Smooth muscle cell of the brain vasculature (primary cell): ENCODE measurements at regions not wholly inside any gene's neighbourhood (a gene's known extent, or its start where the extent isn't known, plus 50 kb on each side); places are given as distances from the start of the nearest gene placed in this dataset.
"Not testable (repeated sequence)": the region's sequence is repeated elsewhere in the genome, so short reads cannot be mapped to it uniquely, and the experiment has no call there.

ENCODE experiments used
- DNase-seq: peaks from one replicate; pipeline ENCODE4 v3.0.0-alpha.2; 2012; ENCODE audit warnings: low read depth, low spot score

- DNase-seq: no peak
These were observed 372.3 kb upstream of the FTMT start for GRCh38 chr5:121479337-121479736.

- no peak for DNase-seq
These were observed 366.4 kb upstream of the FTMT start for GRCh38 chr5:121485281-121485680.

GRCh38 chr5:121485999-121486398 lies 365.7 kb upstream of the FTMT start:
- not testable (repeated sequence) for DNase-seq

- no peak for DNase-seq
These were observed 361.7 kb upstream of the FTMT start for GRCh38 chr5:121489972-121490371.

GRCh38 chr5:121497176-121497575 lies 354.5 kb upstream of the FTMT start:
- DNase-seq: no peak

GRCh38 chr5:121500310-121500709 lies 351.4 kb upstream of the FTMT start:
- no peak for DNase-seq

- no peak for DNase-seq
These were observed 348.4 kb upstream of the FTMT start for GRCh38 chr5:121503111-121503840.

GRCh38 chr5:121516997-121517396 lies 334.7 kb upstream of the FTMT start:
- DNase-seq: no peak

GRCh38 chr5:121525706-121526105 lies 326.0 kb upstream of the FTMT start:
- no peak for DNase-seq

- DNase-seq: no peak
These were observed 324.8 kb upstream of the FTMT start for GRCh38 chr5:121526908-121527307.

GRCh38 chr5:121533814-121534213 lies 317.9 kb upstream of the FTMT start:
- DNase-seq: no peak

- no peak for DNase-seq
These were observed 300.7 kb upstream of the FTMT start for GRCh38 chr5:121550989-121551388.

- DNase-seq: no peak
These were observed 291.9 kb upstream of the FTMT start for GRCh38 chr5:121559832-121560231.

GRCh38 chr5:121572061-121572460 lies 279.6 kb upstream of the FTMT start:
- no peak for DNase-seq

- DNase-seq: no peak
These were observed 277.8 kb upstream of the FTMT start for GRCh38 chr5:121573721-121574382.

GRCh38 chr5:121581588-121581987 lies 270.1 kb upstream of the FTMT start:
- DNase-seq: no peak

- no peak for DNase-seq
These were observed 254.8 kb upstream of the FTMT start for GRCh38 chr5:121596882-121597281.

GRCh38 chr5:121608826-121609225 lies 242.9 kb upstream of the FTMT start:
- DNase-seq: no peak

- no peak for DNase-seq
These were observed 227.6 kb upstream of the FTMT start for GRCh38 chr5:121624035-121624434.

GRCh38 chr5:121628783-121629182 lies 222.9 kb upstream of the FTMT start:
- DNase-seq: no peak

- DNase-seq: no peak
These were observed 221.3 kb upstream of the FTMT start for GRCh38 chr5:121630402-121630801.

GRCh38 chr5:121634946-121635345 lies 216.7 kb upstream of the FTMT start:
- DNase-seq: no peak

- DNase-seq: no peak
These were observed 213.6 kb upstream of the FTMT start for GRCh38 chr5:121638126-121638525.
